Panc1 (cell line): ENCODE measurements at regions not wholly inside any gene's neighbourhood (a gene's known extent, or its start where the extent isn't known, plus 50 kb on each side); places are given as distances from the start of the nearest gene placed in this dataset.

Experiments used
- ATAC-seq: fragments of 200-7000 bp; cut with Tn5 transposase; 2 replicates; pipeline ENCODE4 v1.9.1; 2020; ENCODE audit warnings: mild to moderate bottlenecking, moderate library complexity
- BruUV-seq: library from RNA; stranded (reverse); fragments of 400-500 nt; replicated peaks from 2 replicates; lab custom pipeline; 2021; lab: Mats Ljungman, UMichigan
- CTCF ChIA-PET: fragments of 300-600 bp; sonication (Branson Sonifier 250); formaldehyde crosslinking; loops from one replicate; lab custom pipeline; 2022; ENCODE audit warnings: antibody characterized with exemption; lab: Charles Lee
- POLR2A ChIA-PET: fragments of 300-600 bp; sonication (Branson Sonifier 250); formaldehyde crosslinking; loops from one replicate; lab custom pipeline; 2022; ENCODE audit warnings: antibody characterized with exemption; lab: Charles Lee
- DNase-seq: peaks from one replicate; pipeline ENCODE4 v3.0.0-alpha.2; 2010; ENCODE audit warnings: low read depth, low spot score
- H3K27ac ChIP-seq: 2 replicates; pipeline ENCODE4 v1.5.1; 2011; ENCODE audit warnings: mild to moderate bottlenecking, low read length, inconsistent platforms
- H3K27me3 ChIP-seq: fragments of 200-500 bp; sonication (Bioruptor generic); 2 replicates; pipeline ENCODE4 v1.6.0; 2014; ENCODE audit warnings: low read length, inconsistent platforms; ENCODE audit not compliant: control insufficient read depth, insufficient read depth
- H3K36me3 ChIP-seq: fragments of 200-500 bp; sonication (Bioruptor generic); 2 replicates; pipeline ENCODE4 v1.5.1; 2014; ENCODE audit warnings: inconsistent platforms, mild to moderate bottlenecking, low read length, moderate library complexity; ENCODE audit not compliant: control insufficient read depth, insufficient read depth
- H3K4me1 ChIP-seq: 2 replicates; pipeline ENCODE4 v1.5.1; 2011; ENCODE audit warnings: inconsistent platforms, mild to moderate bottlenecking, low read length, moderate library complexity; ENCODE audit not compliant: control insufficient read depth, insufficient read depth
- H3K4me3 ChIP-seq, 2 experiments: 2 replicates each; pipeline ENCODE4 v1.5.1; 2011 to 2012; ENCODE audit warnings: low read depth in 2 of 2, low read length in 2 of 2, mild to moderate bottlenecking in 2 of 2, inconsistent platforms in 1 of 2, moderate library complexity in 1 of 2
- H3K9me3 ChIP-seq: fragments of 200-500 bp; sonication (Bioruptor generic); 2 replicates; pipeline ENCODE4 v1.5.1; 2014; ENCODE audit warnings: low read depth, mild to moderate bottlenecking, inconsistent platforms, low read length, moderate library complexity; ENCODE audit not compliant: control insufficient read depth, insufficient read depth
- POLR2AphosphoS5 ChIP-seq: IDR thresholded peaks from 2 replicates; pipeline ENCODE4 v1.6.1; 2012; ENCODE audit warnings: mild to moderate bottlenecking, low read depth, low read length, moderate library complexity
- SIN3A ChIP-seq: IDR thresholded peaks from 2 replicates; pipeline ENCODE4 v1.6.1; 2012; ENCODE audit warnings: low read depth, mild to moderate bottlenecking, low read length, moderate library complexity, borderline replicate concordance; ENCODE audit not compliant: insufficient read depth
- TCF7L2 ChIP-seq: IDR thresholded peaks from 2 replicates; pipeline ENCODE4 v1.6.1; 2011; ENCODE audit warnings: mild to moderate bottlenecking, low read depth, low read length, inconsistent platforms
- in situ Hi-C: cut with HindIII; loops from 2 replicates; pipeline ENCODE4 v1.10.0; 2016; ENCODE audit warnings: low sequenced_read_pairs, low pct_unique_long_range_greater_than_20kb
- intact Hi-C: fragments of 100-400 bp; cut with micrococcal nuclease; formaldehyde crosslinking; loops from one replicate; pipeline ENCODE4 v1.10.0; 2022; ENCODE audit not compliant: unreplicated experiment
- TF ChIP-seq, protein P1 (sequence below): fragments of 450-650 bp; IDR thresholded peaks from 2 replicates; pipeline ENCODE4 v1.5.1; 2017; ENCODE audit warnings: mild to moderate bottlenecking
- TF ChIP-seq, protein P2 (sequence below), 2 experiments: IDR thresholded peaks; 2 replicates each; pipeline ENCODE4 v1.6.1; 2011 to 2012; ENCODE audit warnings: low read depth in 2 of 2, control low read depth in 1 of 2, low read length in 1 of 2, mild to moderate bottlenecking in 1 of 2, moderate library complexity in 1 of 2; ENCODE audit not compliant: insufficient read depth in 1 of 2

- Histone ChIP-seq H3K4me1 (no peaks in the 10 kb centered on the region; the same call in 1 of the 2 replicates), H3K27ac (no peak overlapping the region), H3K36me3 (no peaks in the 10 kb centered on the region), H3K27me3 (no peaks in the 10 kb centered on the region), H3K4me3 (no peak overlapping the region), H3K9me3 (no peaks in the 10 kb centered on the region)
- in situ Hi-C loops (no loop called here), intact Hi-C loops (no loop called here)
- ChIA-PET POLR2A (no interaction called here), CTCF (no interaction called here)
- no peak for TF ChIP-seq SIN3A
- TF ChIP-seq, protein P1, sequence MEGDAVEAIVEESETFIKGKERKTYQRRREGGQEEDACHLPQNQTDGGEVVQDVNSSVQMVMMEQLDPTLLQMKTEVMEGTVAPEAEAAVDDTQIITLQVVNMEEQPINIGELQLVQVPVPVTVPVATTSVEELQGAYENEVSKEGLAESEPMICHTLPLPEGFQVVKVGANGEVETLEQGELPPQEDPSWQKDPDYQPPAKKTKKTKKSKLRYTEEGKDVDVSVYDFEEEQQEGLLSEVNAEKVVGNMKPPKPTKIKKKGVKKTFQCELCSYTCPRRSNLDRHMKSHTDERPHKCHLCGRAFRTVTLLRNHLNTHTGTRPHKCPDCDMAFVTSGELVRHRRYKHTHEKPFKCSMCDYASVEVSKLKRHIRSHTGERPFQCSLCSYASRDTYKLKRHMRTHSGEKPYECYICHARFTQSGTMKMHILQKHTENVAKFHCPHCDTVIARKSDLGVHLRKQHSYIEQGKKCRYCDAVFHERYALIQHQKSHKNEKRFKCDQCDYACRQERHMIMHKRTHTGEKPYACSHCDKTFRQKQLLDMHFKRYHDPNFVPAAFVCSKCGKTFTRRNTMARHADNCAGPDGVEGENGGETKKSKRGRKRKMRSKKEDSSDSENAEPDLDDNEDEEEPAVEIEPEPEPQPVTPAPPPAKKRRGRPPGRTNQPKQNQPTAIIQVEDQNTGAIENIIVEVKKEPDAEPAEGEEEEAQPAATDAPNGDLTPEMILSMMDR: no peak
- TF ChIP-seq, protein P2, sequence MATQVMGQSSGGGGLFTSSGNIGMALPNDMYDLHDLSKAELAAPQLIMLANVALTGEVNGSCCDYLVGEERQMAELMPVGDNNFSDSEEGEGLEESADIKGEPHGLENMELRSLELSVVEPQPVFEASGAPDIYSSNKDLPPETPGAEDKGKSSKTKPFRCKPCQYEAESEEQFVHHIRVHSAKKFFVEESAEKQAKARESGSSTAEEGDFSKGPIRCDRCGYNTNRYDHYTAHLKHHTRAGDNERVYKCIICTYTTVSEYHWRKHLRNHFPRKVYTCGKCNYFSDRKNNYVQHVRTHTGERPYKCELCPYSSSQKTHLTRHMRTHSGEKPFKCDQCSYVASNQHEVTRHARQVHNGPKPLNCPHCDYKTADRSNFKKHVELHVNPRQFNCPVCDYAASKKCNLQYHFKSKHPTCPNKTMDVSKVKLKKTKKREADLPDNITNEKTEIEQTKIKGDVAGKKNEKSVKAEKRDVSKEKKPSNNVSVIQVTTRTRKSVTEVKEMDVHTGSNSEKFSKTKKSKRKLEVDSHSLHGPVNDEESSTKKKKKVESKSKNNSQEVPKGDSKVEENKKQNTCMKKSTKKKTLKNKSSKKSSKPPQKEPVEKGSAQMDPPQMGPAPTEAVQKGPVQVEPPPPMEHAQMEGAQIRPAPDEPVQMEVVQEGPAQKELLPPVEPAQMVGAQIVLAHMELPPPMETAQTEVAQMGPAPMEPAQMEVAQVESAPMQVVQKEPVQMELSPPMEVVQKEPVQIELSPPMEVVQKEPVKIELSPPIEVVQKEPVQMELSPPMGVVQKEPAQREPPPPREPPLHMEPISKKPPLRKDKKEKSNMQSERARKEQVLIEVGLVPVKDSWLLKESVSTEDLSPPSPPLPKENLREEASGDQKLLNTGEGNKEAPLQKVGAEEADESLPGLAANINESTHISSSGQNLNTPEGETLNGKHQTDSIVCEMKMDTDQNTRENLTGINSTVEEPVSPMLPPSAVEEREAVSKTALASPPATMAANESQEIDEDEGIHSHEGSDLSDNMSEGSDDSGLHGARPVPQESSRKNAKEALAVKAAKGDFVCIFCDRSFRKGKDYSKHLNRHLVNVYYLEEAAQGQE (IDR thresholded peaks at IDR 0.05; ENCODE audit: insufficient read depth in 1 of 2, low read depth in 2 of 2, low read length in 1 of 2): no peak
- TF ChIP-seq TCF7L2: no peak
- TF ChIP-seq POLR2AphosphoS5: no peak
- BruUV-seq: no TSS peak
- no peak for ATAC-seq
- no peak for DNase-seq
Measured at GRCh38 chr9:677461-678097, 163.9 kb upstream of the DMRT1 start.

DNA sequence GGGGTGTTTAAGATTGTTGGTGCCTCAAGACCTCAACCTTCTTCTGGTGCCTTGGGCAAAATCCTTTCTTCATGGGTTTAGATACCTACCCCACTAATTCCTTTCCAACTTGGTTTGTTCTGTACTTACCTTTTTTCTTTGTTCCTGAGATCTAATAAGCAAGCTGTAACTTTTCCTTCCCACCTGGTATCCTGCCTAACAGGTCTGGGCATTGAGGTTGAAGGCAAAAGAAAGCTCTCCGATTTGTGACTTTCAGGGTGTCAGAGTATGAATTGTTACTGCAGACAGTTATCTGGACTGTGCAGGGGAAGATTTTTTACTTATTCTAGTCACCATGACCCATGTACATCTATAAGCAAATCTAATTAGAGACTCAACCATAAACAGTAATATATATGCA is 162.6 kb upstream of the DMRT1 start:
- no peaks in the 10 kb centered on the region; the same call in 1 of the 2 replicates for H3K4me1 ChIP-seq
- no peak overlapping the region for H3K27ac ChIP-seq
- intact Hi-C loops (no loop called here), in situ Hi-C loops (no loop called here)
- no peak for ATAC-seq
- no peak for DNase-seq
- TF ChIP-seq SIN3A (no peak), POLR2AphosphoS5 (no peak), TCF7L2 (no peak)
- POLR2A ChIA-PET: no interaction called here
- H3K4me3 ChIP-seq: no peak overlapping the region
- no peaks in the 10 kb centered on the region for H3K27me3 ChIP-seq
- CTCF ChIA-PET: no interaction called here
- H3K36me3 ChIP-seq: no peaks in the 10 kb centered on the region
- BruUV-seq: no TSS peak
- H3K9me3 ChIP-seq: no peaks in the 10 kb centered on the region

GRCh38 chr9:679462-679861 is 162.0 kb upstream of the DMRT1 start:
- Histone ChIP-seq H3K4me3 (no peak overlapping the region), H3K27ac (no peak overlapping the region), H3K9me3 (no peaks in the 10 kb centered on the region), H3K36me3 (no peaks in the 10 kb centered on the region), H3K27me3 (no peaks in the 10 kb centered on the region), H3K4me1 (no peaks in the 10 kb centered on the region)
- DNase-seq: no peak
- ATAC-seq: no peak
- TF ChIP-seq SIN3A (no peak), POLR2AphosphoS5 (no peak), TCF7L2 (no peak)
- TF ChIP-seq, protein P2 (IDR thresholded peaks at IDR 0.05; ENCODE audit: insufficient read depth in 1 of 2, low read depth in 2 of 2, low read length in 1 of 2): no peak
- TF ChIP-seq, protein P1: no peak
- in situ Hi-C loops: no loop called here
- ChIA-PET POLR2A (no interaction called here), CTCF (no interaction called here)
- BruUV-seq: no TSS peak
- intact Hi-C loops: no loop called here
